NT2/D1 (cell line): ENCODE measurements at regions not wholly inside any gene's neighbourhood (a gene's known extent, or its start where the extent isn't known, plus 50 kb on each side); places are given as distances from the start of the nearest gene placed in this dataset.

ENCODE experiments used
- SUZ12 ChIP-seq: IDR thresholded peaks from 2 replicates; pipeline ENCODE4 v1.6.1; 2011; ENCODE audit not compliant: insufficient read length, insufficient read depth; ENCODE audit errors: extremely low read depth
- YY1 ChIP-seq: IDR thresholded peaks from 2 replicates; pipeline ENCODE4 v1.6.1; 2011; ENCODE audit not compliant: insufficient read length, insufficient read depth

GRCh38 chr3:8405144-8405543 is 96.5 kb upstream of the LMCD1 start:
- TF ChIP-seq YY1: no peak
- no peak for TF ChIP-seq SUZ12
